Stimulated activated CD8-positive, alpha-beta memory T cell treated with anti-CD3 and anti-CD28 coated beads, Interleukin-12 subunit alpha, Interleukin-12 subunit beta, amount 100 ng/mL, for 1 hour (primary cell): ENCODE measurements at regions not wholly inside any gene's neighbourhood (a gene's known extent, or its start where the extent isn't known, plus 50 kb on each side); places are given as distances from the start of the nearest gene placed in this dataset.

Experiments used
- DNase-seq: peaks from one replicate; pipeline ENCODE4 v3.0.0-alpha.2; 2020; ENCODE audit warnings: low read depth

- DNase-seq: no peak
These were observed 103.2 kb upstream of the RIPOR2 start for GRCh38 chr6:25038999-25039398.

- DNase-seq: no peak
These were observed 105.8 kb upstream of the RIPOR2 start for GRCh38 chr6:25041485-25042035.

GRCh38 chr6:25042036-25042521 lies 106.3 kb upstream of the RIPOR2 start:
- DNase-seq: no peak

GRCh38 chr6:25042536-25042935 lies 106.8 kb upstream of the RIPOR2 start:
- no peak for DNase-seq

GRCh38 chr6:25042984-25043725 lies 107.4 kb upstream of the RIPOR2 start:
- no peak for DNase-seq

GRCh38 chr6:25043892-25044291 lies 108.1 kb upstream of the RIPOR2 start:
- DNase-seq: no peak

- no peak for DNase-seq
These were observed 111.2 kb upstream of the RIPOR2 start for GRCh38 chr6:25046942-25047341.

- peak; percentile 34 for DNase-seq
These were observed 114.6 kb upstream of the RIPOR2 start for GRCh38 chr6:25050356-25050755.

- DNase-seq: no peak
These were observed 115.3 kb upstream of the RIPOR2 start for GRCh38 chr6:25051083-25051482.

GRCh38 chr6:25052181-25052580 lies 116.4 kb upstream of the RIPOR2 start:
- DNase-seq: no peak

GRCh38 chr6:25053875-25054371 lies 118.2 kb upstream of the RIPOR2 start:
- DNase-seq: no peak

- no peak for DNase-seq
These were observed 118.7 kb upstream of the RIPOR2 start for GRCh38 chr6:25054469-25054868.

- DNase-seq: peak; percentile 33
These were observed 120.4 kb upstream of the RIPOR2 start for GRCh38 chr6:25056130-25056529.

- DNase-seq: no peak
These were observed 121.5 kb upstream of the RIPOR2 start for GRCh38 chr6:25057111-25057905.

GRCh38 chr6:25058441-25058840 lies 122.7 kb upstream of the RIPOR2 start:
- no peak for DNase-seq

GRCh38 chr6:25058941-25059340 lies 123.2 kb upstream of the RIPOR2 start:
- no peak for DNase-seq

GRCh38 chr6:25060522-25060921 lies 124.8 kb upstream of the RIPOR2 start:
- no peak for DNase-seq

GRCh38 chr6:25061289-25061936 lies 125.7 kb upstream of the RIPOR2 start:
- no peak for DNase-seq

- DNase-seq: no peak
These were observed 126.5 kb upstream of the RIPOR2 start for GRCh38 chr6:25062070-25062811.

- no peak for DNase-seq
These were observed 128.2 kb upstream of the RIPOR2 start for GRCh38 chr6:25064006-25064405.

GRCh38 chr6:25065666-25066065 lies 129.9 kb upstream of the RIPOR2 start:
- DNase-seq: no peak

- no peak for DNase-seq
These were observed 130.8 kb upstream of the RIPOR2 start for GRCh38 chr6:25066593-25066992.
